Brain microvascular endothelial cell (primary cell): ENCODE measurements at regions not wholly inside any gene's neighbourhood (a gene's known extent, or its start where the extent isn't known, plus 50 kb on each side); places are given as distances from the start of the nearest gene placed in this dataset.

ENCODE experiments used
- DNase-seq: peaks from one replicate; pipeline ENCODE4 v3.0.0-alpha.2; 2020
- H3K27ac ChIP-seq: fragments of 250-450 bp; sonication (Bioruptor Pico); 2 replicates; pipeline ENCODE4 v1.5.1; 2020; ENCODE audit warnings: mild to moderate bottlenecking, moderate library complexity
- H3K27me3 ChIP-seq: fragments of 250-450 bp; sonication (Bioruptor Pico); replicated peaks from 2 replicates; pipeline ENCODE4 v1.5.1; 2020; ENCODE audit warnings: mild to moderate bottlenecking
- H3K36me3 ChIP-seq: fragments of 250-450 bp; sonication (Bioruptor Pico); replicated peaks from 2 replicates; pipeline ENCODE4 v1.5.1; 2020; ENCODE audit warnings: mild to moderate bottlenecking
- H3K4me3 ChIP-seq: 2 replicates; pipeline ENCODE4 v1.5.1; 2011; ENCODE audit warnings: low read depth, mild to moderate bottlenecking, control low read depth, low read length, moderate library complexity
- in situ Hi-C: cut with HindIII; loops from 2 replicates; pipeline ENCODE4 v1.10.0; 2017; ENCODE audit warnings: low sequenced_read_pairs, low pct_ligation_motif_present
- TF ChIP-seq, protein P1 (sequence below): IDR thresholded peaks from 2 replicates; pipeline ENCODE4 v1.5.1; 2011; ENCODE audit warnings: low read depth, mild to moderate bottlenecking, moderate library complexity, low read length, control low read depth, inconsistent platforms; ENCODE audit errors: missing control alignments

DNA sequence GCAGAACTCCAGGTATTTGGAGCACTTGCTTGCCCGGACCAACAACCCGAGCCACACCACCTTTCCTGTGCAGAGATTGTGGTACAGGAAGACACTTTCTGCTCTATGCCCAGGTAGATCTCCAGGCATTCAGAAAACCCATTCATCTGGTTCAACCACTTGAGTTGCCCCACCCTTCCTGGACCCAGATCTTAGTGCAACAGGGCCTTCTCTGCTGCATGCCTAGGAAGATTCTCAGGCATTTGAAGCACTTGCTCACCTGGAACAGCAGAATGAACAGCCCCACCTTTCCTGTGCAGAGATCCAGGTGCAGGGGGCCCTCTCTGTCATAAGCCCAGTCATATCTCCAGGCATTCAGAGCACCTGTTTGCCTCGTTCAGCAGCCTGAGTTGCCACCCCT is 412.8 kb upstream of the MGAT4C start:
- TF ChIP-seq, protein P1, sequence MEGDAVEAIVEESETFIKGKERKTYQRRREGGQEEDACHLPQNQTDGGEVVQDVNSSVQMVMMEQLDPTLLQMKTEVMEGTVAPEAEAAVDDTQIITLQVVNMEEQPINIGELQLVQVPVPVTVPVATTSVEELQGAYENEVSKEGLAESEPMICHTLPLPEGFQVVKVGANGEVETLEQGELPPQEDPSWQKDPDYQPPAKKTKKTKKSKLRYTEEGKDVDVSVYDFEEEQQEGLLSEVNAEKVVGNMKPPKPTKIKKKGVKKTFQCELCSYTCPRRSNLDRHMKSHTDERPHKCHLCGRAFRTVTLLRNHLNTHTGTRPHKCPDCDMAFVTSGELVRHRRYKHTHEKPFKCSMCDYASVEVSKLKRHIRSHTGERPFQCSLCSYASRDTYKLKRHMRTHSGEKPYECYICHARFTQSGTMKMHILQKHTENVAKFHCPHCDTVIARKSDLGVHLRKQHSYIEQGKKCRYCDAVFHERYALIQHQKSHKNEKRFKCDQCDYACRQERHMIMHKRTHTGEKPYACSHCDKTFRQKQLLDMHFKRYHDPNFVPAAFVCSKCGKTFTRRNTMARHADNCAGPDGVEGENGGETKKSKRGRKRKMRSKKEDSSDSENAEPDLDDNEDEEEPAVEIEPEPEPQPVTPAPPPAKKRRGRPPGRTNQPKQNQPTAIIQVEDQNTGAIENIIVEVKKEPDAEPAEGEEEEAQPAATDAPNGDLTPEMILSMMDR: no peak
- H3K36me3 ChIP-seq: no peaks in the 10 kb centered on the region
- DNase-seq: no peak
- in situ Hi-C loops: no loop called here
- no peaks in the 10 kb centered on the region for H3K27me3 ChIP-seq
- H3K27ac ChIP-seq: no peak overlapping the region
- no peak overlapping the region for H3K4me3 ChIP-seq

DNA sequence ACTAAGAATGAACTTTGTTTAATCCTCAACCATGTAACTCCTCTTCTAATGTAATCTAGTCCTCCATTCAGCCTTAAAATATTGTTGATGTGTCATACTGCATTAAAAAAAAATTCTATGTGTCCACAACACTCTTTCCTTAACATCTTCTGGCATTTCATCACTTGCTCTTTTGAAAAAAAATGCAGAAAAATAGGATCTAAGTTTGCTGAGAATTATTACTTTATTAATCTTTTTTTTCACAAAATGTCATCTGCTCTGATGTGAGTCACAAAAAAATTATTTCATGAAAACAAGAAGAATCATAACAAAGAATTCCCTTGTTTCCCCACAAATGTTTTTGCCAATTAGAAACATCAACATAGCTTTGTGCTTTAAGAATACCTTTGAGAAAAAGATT is 410.1 kb upstream of the MGAT4C start:
- Histone ChIP-seq H3K27ac (no peak overlapping the region), H3K4me3 (no peak overlapping the region), H3K36me3 (no peaks in the 10 kb centered on the region), H3K27me3 (no peaks in the 10 kb centered on the region)
- in situ Hi-C loops: no loop called here
- DNase-seq: no peak
- TF ChIP-seq, protein P1: no peak

DNA sequence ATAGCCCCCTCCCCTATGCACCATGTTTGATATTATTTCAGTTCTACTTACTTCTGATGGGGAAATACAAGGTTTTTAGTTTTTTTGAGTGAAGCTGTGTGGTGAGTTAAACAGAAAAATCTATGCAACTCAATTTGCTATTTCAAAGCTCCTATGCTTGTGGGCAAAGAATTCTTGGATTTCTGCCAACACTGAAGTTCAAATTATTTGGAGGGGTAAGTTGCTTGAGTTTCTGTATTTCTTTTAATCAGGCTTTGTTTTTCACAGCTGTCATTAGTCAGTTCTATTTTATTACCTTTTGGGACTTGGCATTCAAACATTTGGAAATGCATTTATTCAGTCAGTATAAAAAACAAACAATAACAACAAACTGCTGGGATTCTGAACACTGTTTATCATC is 407.5 kb upstream of the MGAT4C start:
- TF ChIP-seq, protein P1: no peak
- H3K36me3 ChIP-seq: no peaks in the 10 kb centered on the region
- in situ Hi-C loops: no loop called here

DNA sequence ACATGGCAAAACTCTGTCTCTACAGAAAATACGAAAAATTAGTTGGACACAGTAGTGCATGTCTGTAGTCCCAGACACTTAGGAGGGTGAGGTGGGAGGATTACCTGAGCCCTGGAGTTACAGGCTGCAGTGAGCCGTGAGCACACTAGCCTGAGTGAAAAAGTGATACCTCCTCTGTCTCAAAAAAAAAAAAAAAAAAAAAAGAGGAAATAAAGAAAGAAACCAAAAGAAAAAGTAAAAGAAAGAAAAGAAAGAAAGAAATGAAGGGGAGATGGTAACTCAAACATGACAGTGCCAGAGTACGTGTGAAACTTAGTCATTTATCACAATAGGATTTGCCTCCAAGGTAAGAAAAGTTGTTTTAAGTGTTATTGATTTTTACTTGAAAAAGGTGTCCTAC is 407.0 kb upstream of the MGAT4C start:
- no peak overlapping the region for H3K27ac ChIP-seq
- H3K27me3 ChIP-seq: no peaks in the 10 kb centered on the region
- TF ChIP-seq, protein P1: no peak
- no peaks in the 10 kb centered on the region for H3K36me3 ChIP-seq
- in situ Hi-C loops: no loop called here
- H3K4me3 ChIP-seq: no peak overlapping the region
- no peak for DNase-seq

More for the DNA sequence above, 407.5 kb upstream of the MGAT4C start:
- H3K27me3 ChIP-seq: no peaks in the 10 kb centered on the region
- H3K4me3 ChIP-seq: no peak overlapping the region
- H3K27ac ChIP-seq: no peak overlapping the region
- DNase-seq: no peak

DNA sequence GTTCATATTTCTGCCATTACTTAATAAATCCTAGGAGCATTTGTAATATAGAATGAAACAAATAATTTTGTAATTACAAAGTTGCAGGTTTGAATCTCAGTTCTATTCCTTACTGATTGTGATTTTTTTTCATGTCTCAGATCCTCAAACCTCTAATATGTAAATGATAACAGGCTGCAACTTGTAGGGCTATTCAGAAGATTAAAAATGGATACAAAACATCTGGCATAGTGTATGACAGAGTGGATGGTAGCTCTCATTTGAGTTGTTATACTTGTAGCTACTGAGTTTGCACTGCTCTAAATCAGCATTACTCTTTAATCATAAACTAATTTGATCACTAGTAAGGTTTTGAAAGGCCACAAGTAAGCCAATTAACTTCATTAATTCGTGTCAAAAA is 406.3 kb upstream of the MGAT4C start:
- no peaks in the 10 kb centered on the region for H3K36me3 ChIP-seq
- H3K4me3 ChIP-seq: no peak overlapping the region
- in situ Hi-C loops: no loop called here
- no peak overlapping the region for H3K27ac ChIP-seq
- H3K27me3 ChIP-seq: no peaks in the 10 kb centered on the region
- no peak for DNase-seq
- TF ChIP-seq, protein P1: no peak

DNA sequence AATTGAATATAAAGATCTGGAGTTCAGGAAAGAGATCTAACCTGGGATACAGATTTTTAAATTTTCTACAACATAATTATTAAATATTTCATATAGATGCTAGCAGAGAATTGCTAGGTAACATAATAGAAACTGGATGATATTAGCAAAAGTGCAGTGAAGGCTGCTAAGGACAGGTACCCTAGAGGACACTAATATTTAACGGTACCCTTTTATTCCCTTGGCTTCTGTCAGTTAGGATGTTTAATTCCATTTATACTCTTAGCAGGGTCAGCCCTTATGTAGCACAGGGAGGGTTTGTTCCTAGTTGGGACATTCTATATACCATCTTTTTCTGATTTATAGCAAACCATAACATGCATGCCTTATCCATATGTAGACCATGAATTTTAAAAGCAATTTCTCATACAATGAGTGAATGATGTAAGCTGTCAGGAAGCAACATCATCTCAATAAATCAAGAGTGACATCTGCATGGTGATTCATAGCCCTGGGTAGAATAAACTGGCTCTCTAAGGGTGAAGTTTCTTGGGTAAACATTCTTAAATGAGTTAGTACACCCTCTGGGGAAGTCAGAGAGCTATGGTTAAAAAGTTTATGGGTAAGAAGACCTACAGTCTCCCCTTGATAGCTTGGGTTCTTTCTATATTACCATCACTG is 404.4 kb upstream of the MGAT4C start:
- in situ Hi-C loops: no loop called here
- H3K27me3 ChIP-seq: no peaks in the 10 kb centered on the region
- H3K36me3 ChIP-seq: no peaks in the 10 kb centered on the region
- TF ChIP-seq, protein P1: no peak
- no peak overlapping the region for H3K27ac ChIP-seq
- peak; percentile 23 for DNase-seq
- H3K4me3 ChIP-seq: no peak overlapping the region
